Fibroblast of lung (primary cell): ENCODE measurements at regions not wholly inside any gene's neighbourhood (a gene's known extent, or its start where the extent isn't known, plus 50 kb on each side); places are given as distances from the start of the nearest gene placed in this dataset.

ENCODE experiments used
- CTCF ChIP-seq, 2 donors: IDR thresholded peaks in 1 of 2; conservative IDR thresholded peaks in 1 of 2; 1 replicate in 1 of 2; 2 replicates in 1 of 2; pipeline ENCODE4 v1.5.1; 2011 to 2012; ENCODE audit warnings: low read length in 2 of 2, control low read depth in 1 of 2, inconsistent platforms in 1 of 2, low read depth in 1 of 2, mild to moderate bottlenecking in 1 of 2
- EZH2 ChIP-seq: IDR thresholded peaks from 2 replicates; pipeline ENCODE4 v1.5.1; 2012; ENCODE audit warnings: low read length, control low read depth, mild to moderate bottlenecking; ENCODE audit errors: missing control alignments

- TF ChIP-seq CTCF (conservative IDR thresholded peaks at IDR 0.05 in 1 of 2, IDR thresholded peaks at IDR 0.05 in 1 of 2; ENCODE audit: low read depth in 1 of 2, low read length in 2 of 2) (no peak), EZH2 (no peak)
Measured at GRCh38 chr1:99504287-99504686, 141.6 kb upstream of the PALMD start.
